SK-N-MC (cell line): ENCODE measurements at regions not wholly inside any gene's neighbourhood (a gene's known extent, or its start where the extent isn't known, plus 50 kb on each side); places are given as distances from the start of the nearest gene placed in this dataset.

Experiments
- DNase-seq: peaks from one replicate; pipeline ENCODE4 v3.0.0-alpha.2; 2011; ENCODE audit warnings: low read depth, low spot score
- H3K27ac ChIP-seq: fragments of 200-600 bp; sonication (generic); 2 replicates; pipeline ENCODE4 v1.5.1; 2016; ENCODE audit warnings: mixed run types
- H3K36me3 ChIP-seq: fragments of 200-600 bp; sonication (generic); 2 replicates; pipeline ENCODE4 v1.6.1; 2017; ENCODE audit warnings: antibody characterized with exemption, low read length, mixed read lengths; ENCODE audit not compliant: insufficient read depth
- H3K4me3 ChIP-seq: fragments of 200-600 bp; sonication (generic); 2 replicates; pipeline ENCODE4 v1.5.1; 2016
- H3K9ac ChIP-seq: fragments of 200-600 bp; sonication (generic); 2 replicates; pipeline ENCODE4 v1.8.0; 2017; ENCODE audit warnings: mixed run types, mixed read lengths; ENCODE audit not compliant: insufficient read length
- H3K9me3 ChIP-seq: fragments of 200-600 bp; sonication (generic); 2 replicates; pipeline ENCODE4 v1.6.1; 2017; ENCODE audit warnings: low read depth, mild to moderate bottlenecking, antibody characterized with exemption, low read length, moderate library complexity, mixed read lengths
- EZH2 ChIP-seq: fragments of 200-600 bp; sonication (generic); IDR thresholded peaks from one replicate; pipeline ENCODE4 v1.6.1; 2017; ENCODE audit warnings: antibody characterized with exemption
- FOXP2 ChIP-seq: optimal IDR thresholded peaks from 2 replicates; pipeline ENCODE3; 2011; ENCODE audit warnings: mild to moderate bottlenecking, moderate library complexity; ENCODE audit not compliant: insufficient read depth; ENCODE audit errors: extremely low read length, control extremely low read depth
- POLR2AphosphoS5 ChIP-seq: IDR thresholded peaks from 2 replicates; pipeline ENCODE4 v1.6.1; 2012; ENCODE audit warnings: mild to moderate bottlenecking, low read depth, low read length, borderline replicate concordance

GRCh38 chr5:117880932-117881331, 1107.4 kb downstream of the DTWD2 start:
- TF ChIP-seq POLR2AphosphoS5 (no peak), FOXP2 (no peak), EZH2 (no peak)
- Histone ChIP-seq H3K9ac (no peak overlapping the region), H3K27ac (no peak overlapping the region), H3K4me3 (no peak overlapping the region), H3K9me3 (no peaks in the 10 kb centered on the region), H3K36me3 (no peaks in the 10 kb centered on the region)
- no peak for DNase-seq

GRCh38 chr5:117877731-117878130, 1110.6 kb downstream of the DTWD2 start:
- TF ChIP-seq FOXP2 (no peak), POLR2AphosphoS5 (no peak), EZH2 (no peak)
- H3K4me3 ChIP-seq: no peak overlapping the region
- H3K9me3 ChIP-seq: no peaks in the 10 kb centered on the region
- H3K36me3 ChIP-seq: no peaks in the 10 kb centered on the region
- H3K27ac ChIP-seq: no peak overlapping the region
- no peak overlapping the region for H3K9ac ChIP-seq
- no peak for DNase-seq

DNA sequence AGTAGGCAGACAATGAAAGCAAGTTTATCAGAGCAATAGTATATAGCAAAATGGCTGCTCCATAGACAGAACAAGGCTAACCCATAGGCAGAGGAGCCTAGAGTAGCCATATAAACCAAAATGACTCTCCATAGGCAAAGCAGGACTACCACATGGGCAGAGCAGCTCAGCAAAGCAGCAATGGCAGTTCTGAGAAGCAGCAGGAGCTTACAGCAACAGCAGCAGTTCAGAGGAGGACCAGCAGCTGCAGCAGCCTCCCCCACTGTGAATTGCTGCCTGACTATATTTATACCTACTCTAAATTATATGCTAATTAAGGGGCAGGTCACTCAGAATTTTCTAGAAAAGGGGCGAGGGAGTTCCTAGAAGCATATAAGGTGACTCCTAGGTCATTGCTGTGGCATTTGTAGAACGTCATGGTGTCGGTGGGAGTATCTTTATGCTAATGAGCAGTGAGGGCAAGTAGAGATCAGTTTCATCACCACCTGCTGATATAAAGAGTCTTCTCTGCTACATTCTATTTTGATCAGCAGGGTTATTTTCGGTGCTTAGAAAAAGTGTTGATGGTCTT, 1115.5 kb downstream of the DTWD2 start:
- no peaks in the 10 kb centered on the region for H3K36me3 ChIP-seq
- no peak for DNase-seq
- TF ChIP-seq EZH2 (no peak), POLR2AphosphoS5 (no peak), FOXP2 (no peak)
- H3K9ac ChIP-seq: no peak overlapping the region
- H3K4me3 ChIP-seq: no peak overlapping the region
- no peaks in the 10 kb centered on the region for H3K9me3 ChIP-seq
- no peak overlapping the region for H3K27ac ChIP-seq

GRCh38 chr5:117869596-117869995, 1118.8 kb downstream of the DTWD2 start:
- no peak for DNase-seq

DNA sequence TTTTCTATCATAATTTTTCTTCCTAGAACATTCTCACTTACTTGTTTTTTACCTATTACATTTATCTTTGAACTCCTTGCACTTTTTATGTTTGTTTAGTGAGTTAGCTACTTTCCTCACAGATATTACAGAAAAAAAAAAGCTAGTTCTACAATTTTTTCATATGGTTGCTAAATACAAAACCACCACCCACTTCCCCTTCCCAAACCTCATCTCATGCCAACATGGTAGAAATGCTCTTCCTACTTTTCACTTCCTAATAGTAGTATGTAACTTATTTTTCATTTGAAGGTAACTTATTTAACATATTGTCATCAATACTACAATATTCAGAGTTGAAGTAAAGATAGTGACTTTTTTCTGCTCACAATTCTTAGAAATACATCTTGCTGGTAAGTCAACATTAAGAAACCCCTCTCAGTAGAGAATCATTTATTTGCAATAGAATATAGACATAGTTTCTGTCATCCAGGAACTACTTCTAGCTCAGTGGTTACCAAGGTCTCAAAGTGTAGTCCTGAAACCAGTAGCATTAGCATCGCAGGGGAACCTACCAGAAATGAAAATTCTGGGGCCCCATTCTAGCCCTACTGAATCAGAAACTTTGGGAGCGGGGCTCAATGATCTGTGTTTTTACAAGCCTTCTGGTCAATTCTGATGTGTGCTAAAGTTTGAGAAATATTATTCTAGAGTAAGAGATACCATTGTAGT, 1124.6 kb downstream of the DTWD2 start:
- Histone ChIP-seq H3K36me3 (no peaks in the 10 kb centered on the region), H3K9me3 (no peaks in the 10 kb centered on the region), H3K4me3 (no peak overlapping the region), H3K27ac (no peak overlapping the region), H3K9ac (no peak overlapping the region)
- TF ChIP-seq POLR2AphosphoS5: no peak
- TF ChIP-seq FOXP2: no peak
- no peak for TF ChIP-seq EZH2
- no peak for DNase-seq

More at GRCh38 chr5:117869596-117869995, 1118.8 kb downstream of the DTWD2 start:
- no peak overlapping the region for H3K9ac ChIP-seq
- H3K27ac ChIP-seq: no peak overlapping the region
- H3K9me3 ChIP-seq: no peaks in the 10 kb centered on the region
- H3K4me3 ChIP-seq: no peak overlapping the region
- no peaks in the 10 kb centered on the region for H3K36me3 ChIP-seq
- no peak for TF ChIP-seq POLR2AphosphoS5
- no peak for TF ChIP-seq EZH2

- Histone ChIP-seq H3K4me3 (no peak overlapping the region), H3K27ac (no peak overlapping the region), H3K36me3 (no peaks in the 10 kb centered on the region), H3K9me3 (no peaks in the 10 kb centered on the region), H3K9ac (no peak overlapping the region)
- TF ChIP-seq EZH2 (no peak), POLR2AphosphoS5 (no peak), FOXP2 (no peak)
- no peak for DNase-seq
These were observed 1127.8 kb downstream of the DTWD2 start for GRCh38 chr5:117860550-117860949.

DNA sequence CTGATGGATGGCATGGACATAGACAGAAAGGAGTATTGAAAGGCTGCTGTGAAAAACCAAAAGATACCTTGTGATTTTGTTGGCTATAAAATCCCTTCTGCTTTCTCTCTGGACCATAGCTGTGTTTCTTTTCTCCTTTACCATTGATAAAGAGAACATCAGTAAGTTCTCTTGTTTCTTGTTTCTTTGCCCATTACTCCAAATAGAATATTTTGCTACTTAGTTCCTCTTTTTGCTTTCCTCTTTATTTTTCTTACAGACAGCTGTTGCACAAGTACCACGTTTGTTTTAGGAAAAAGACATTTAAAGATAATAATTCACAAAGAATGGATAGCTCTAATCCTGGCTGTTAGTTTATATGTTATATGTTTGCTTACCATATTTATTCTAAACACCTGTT, 1129.2 kb downstream of the DTWD2 start:
- Histone ChIP-seq H3K4me3 (no peak overlapping the region), H3K27ac (no peak overlapping the region), H3K36me3 (no peaks in the 10 kb centered on the region), H3K9me3 (no peaks in the 10 kb centered on the region), H3K9ac (no peak overlapping the region)
- no peak for TF ChIP-seq EZH2
- no peak for TF ChIP-seq POLR2AphosphoS5
- TF ChIP-seq FOXP2: no peak
- DNase-seq: no peak

GRCh38 chr5:117856713-117857112, 1131.6 kb downstream of the DTWD2 start:
- H3K36me3 ChIP-seq: no peaks in the 10 kb centered on the region
- no peak for DNase-seq
- no peak overlapping the region for H3K9ac ChIP-seq
- no peaks in the 10 kb centered on the region for H3K9me3 ChIP-seq
- H3K4me3 ChIP-seq: no peak overlapping the region
- TF ChIP-seq FOXP2 (no peak), EZH2 (no peak), POLR2AphosphoS5 (no peak)
- H3K27ac ChIP-seq: no peak overlapping the region

DNA sequence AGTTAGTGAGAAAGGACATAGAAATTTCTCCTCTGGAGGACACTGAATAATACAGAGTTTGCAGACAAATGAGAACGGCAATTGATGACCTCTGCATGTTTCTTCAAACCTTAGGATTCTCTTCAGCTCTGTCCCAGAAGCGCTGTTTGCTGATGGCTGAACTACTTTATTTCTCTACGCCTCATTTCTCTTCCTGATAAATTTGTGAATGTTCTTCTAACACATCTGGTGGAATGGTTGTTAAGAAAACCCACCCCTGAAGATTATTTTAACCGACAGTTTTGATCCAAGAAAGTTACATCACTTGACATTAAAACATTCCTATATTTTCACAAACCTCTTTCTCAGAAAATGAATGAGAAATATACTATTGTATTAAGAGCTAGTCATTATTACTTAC, 1150.6 kb downstream of the DTWD2 start:
- Histone ChIP-seq H3K9me3 (no peaks in the 10 kb centered on the region), H3K36me3 (no peaks in the 10 kb centered on the region), H3K27ac (no peak overlapping the region), H3K4me3 (no peak overlapping the region), H3K9ac (no peak overlapping the region)
- no peak for TF ChIP-seq FOXP2
- TF ChIP-seq POLR2AphosphoS5: no peak
- TF ChIP-seq EZH2: no peak
- DNase-seq: no peak
